GDM1 (cell line): ENCODE measurements at regions not wholly inside any gene's neighbourhood (a gene's known extent, or its start where the extent isn't known, plus 50 kb on each side); places are given as distances from the start of the nearest gene placed in this dataset.

Experiments
- DNase-seq: peaks from one replicate; lab custom pipeline; 2025; lab: John Stamatoyannopoulos, UW

GRCh38 chr6:82072121-82072521, 175.4 kb downstream of the IBTK start:
- no peak for DNase-seq

- DNase-seq: no peak
Observed at GRCh38 chr6:82068721-82069120, 178.8 kb downstream of the IBTK start.

- no peak for DNase-seq
Observed at GRCh38 chr6:82066991-82067411, 180.5 kb downstream of the IBTK start.

GRCh38 chr6:82066196-82066595, 181.3 kb downstream of the IBTK start:
- no peak for DNase-seq

GRCh38 chr6:82063574-82063973, 184.0 kb downstream of the IBTK start:
- DNase-seq: no peak

GRCh38 chr6:82062219-82062618, 185.3 kb downstream of the IBTK start:
- no peak for DNase-seq

GRCh38 chr6:82057846-82058554, 189.5 kb downstream of the IBTK start:
- DNase-seq: no peak

GRCh38 chr6:82056567-82056966, 191.0 kb downstream of the IBTK start:
- no peak for DNase-seq

GRCh38 chr6:82045965-82046756, 201.4 kb downstream of the IBTK start:
- no peak for DNase-seq

- peak; percentile 1 for DNase-seq
Observed at GRCh38 chr6:82040405-82041221, 206.9 kb downstream of the IBTK start.

- DNase-seq: no peak
Observed at GRCh38 chr6:82038631-82039030, 208.9 kb downstream of the IBTK start.

GRCh38 chr6:82035526-82035925, 212.0 kb downstream of the IBTK start:
- DNase-seq: no peak

- no peak for DNase-seq
Observed at GRCh38 chr6:82033631-82034211, 213.8 kb downstream of the IBTK start.

- no peak for DNase-seq
Observed at GRCh38 chr6:82032444-82032843, 215.1 kb downstream of the IBTK start.

GRCh38 chr6:82030761-82031503, 216.6 kb downstream of the IBTK start:
- DNase-seq: no peak

- no peak for DNase-seq
Observed at GRCh38 chr6:82030301-82030700, 217.2 kb downstream of the IBTK start.

- no peak for DNase-seq
Observed at GRCh38 chr6:82025271-82025670, 222.3 kb downstream of the IBTK start.

GRCh38 chr6:82022614-82023129, 224.9 kb downstream of the IBTK start:
- DNase-seq: no peak

GRCh38 chr6:82017773-82018172, 229.8 kb downstream of the IBTK start:
- DNase-seq: no peak

- DNase-seq: no peak
Observed at GRCh38 chr6:82017288-82017687, 230.3 kb downstream of the IBTK start.

- no peak for DNase-seq
Observed at GRCh38 chr6:82015526-82015925, 232.0 kb downstream of the IBTK start.
